ENCODE measurements at regions not wholly inside any gene's neighbourhood (a gene's known extent, or its start where the extent isn't known, plus 50 kb on each side); places are given as distances from the start of the nearest gene placed in this dataset.

DNA sequence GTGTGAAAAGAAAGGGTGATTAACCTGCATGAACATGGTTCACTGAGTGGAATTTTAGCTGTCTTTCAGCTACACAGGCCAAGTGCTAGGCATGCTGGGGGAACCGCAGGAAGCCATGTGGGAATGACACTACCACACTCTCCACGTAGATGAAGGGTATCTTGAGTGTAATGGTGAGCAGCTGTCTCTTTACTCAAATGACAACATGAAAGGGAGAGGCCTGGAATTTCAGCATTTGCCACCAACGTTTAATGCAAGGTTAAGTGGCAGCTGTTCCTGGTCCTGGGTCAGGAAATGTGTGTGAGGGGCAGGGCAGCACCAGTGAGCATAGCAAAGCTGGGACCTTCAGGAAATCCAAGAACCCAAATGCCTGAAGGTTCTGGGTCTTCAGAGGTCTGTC lies 588.4 kb downstream of the SLC4A3 start:
- no peak for TF ChIP-seq EP300 (IDR thresholded peaks at IDR 0.05)
- TF ChIP-seq, protein P1, sequence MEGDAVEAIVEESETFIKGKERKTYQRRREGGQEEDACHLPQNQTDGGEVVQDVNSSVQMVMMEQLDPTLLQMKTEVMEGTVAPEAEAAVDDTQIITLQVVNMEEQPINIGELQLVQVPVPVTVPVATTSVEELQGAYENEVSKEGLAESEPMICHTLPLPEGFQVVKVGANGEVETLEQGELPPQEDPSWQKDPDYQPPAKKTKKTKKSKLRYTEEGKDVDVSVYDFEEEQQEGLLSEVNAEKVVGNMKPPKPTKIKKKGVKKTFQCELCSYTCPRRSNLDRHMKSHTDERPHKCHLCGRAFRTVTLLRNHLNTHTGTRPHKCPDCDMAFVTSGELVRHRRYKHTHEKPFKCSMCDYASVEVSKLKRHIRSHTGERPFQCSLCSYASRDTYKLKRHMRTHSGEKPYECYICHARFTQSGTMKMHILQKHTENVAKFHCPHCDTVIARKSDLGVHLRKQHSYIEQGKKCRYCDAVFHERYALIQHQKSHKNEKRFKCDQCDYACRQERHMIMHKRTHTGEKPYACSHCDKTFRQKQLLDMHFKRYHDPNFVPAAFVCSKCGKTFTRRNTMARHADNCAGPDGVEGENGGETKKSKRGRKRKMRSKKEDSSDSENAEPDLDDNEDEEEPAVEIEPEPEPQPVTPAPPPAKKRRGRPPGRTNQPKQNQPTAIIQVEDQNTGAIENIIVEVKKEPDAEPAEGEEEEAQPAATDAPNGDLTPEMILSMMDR (IDR thresholded peaks at IDR 0.05), result no peak
